ENCODE measurements at regions not wholly inside any gene's neighbourhood (a gene's known extent, or its start where the extent isn't known, plus 50 kb on each side); places are given as distances from the start of the nearest gene placed in this dataset.
"Not testable (repeated sequence)": the region's sequence is repeated elsewhere in the genome, so short reads cannot be mapped to it uniquely, and the experiment has no call there.

DNA sequence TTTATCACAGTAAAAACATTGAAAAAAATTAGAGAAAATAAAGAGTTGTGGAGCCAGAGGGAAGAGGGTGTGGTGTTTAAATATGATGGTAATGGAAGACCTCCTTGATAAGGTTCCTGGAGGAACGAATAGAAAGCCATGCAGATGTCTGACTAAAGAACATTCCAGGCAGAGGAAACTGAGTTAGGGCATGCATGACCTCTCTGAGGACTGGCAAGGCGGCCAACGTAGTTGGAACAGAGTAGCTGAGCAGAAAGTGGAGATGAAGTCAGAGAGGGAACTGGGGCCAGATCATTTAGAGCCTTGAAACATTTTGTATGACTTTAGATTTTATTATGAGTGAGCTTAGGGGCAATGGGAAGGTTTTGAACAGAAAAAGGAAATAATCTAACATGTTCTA lies 377.5 kb downstream of the HLX start:
- DNase-seq (ENCODE audit: low read depth, low spot score), result no peak

- DNase-seq (ENCODE audit: low read depth, low spot score), result not testable (repeated sequence)
Measured at GRCh38 chr1:221257548-221257947, 378.3 kb downstream of the HLX start.

DNA sequence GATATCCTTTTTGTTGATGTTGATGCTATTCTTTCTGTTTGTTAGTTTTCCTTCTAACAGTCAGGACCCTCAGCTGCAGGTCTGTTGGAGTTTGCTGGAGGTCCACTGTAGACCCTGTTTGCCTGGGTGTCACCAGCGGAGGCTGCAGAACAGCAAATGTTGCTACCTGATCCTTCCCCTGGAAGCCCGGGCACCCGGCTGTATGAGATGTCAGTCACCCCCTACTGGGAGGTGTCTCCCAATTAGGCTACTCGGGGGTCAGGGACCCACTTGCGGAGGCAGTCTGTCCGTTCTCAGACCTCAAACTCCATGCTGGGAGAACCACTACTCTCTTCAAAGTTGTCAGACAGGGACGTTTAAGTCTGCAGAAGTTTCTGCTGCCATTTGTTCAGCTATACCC lies 383.4 kb downstream of the HLX start:
- DNase-seq (ENCODE audit: low read depth, low spot score), result not testable (repeated sequence)

DNA sequence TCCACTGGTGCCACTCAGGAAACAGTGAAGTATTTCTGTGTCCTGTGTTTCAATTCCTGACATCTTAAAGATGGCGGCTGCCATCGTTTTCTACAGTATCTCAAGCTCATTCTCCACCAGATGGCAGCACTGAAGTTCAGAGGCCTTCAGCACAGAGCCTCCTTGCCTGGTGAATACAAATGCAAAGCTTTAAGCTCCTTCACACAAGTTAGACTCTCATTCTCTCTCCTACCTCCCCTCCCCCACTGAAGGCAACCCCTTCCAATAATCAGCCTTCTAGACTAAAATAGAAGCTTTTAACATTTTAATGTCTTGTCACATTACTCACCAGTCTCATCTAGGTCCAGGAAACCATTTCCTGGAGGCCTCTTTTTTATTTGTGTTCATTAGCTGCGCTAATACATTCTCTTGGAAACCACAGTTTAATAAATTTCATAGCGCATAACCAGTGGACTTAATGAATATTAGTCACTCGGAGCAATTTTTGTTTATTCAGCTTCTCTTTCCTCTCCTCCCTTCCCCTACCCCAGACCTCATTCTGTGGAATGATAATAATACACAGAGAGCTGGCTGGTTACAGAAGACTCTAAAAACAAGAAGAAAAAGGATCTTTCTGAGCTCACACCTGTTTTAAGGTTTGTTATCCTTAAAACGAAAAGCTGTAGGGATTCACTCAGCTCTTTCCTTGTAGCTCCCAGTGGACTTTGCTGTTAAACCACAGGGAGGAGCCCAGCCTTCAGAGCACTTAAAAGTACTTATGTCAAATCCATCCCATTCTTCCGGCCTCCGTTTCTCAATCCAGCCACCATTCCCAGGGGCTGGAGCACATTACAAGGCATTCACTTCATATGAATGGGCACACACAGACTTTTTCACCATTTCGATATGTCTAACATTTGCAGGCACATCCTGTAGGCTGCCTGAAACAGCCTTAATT lies 384.9 kb downstream of the HLX start:
- peak; percentile 38 for DNase-seq (ENCODE audit: low read depth, low spot score)

GRCh38 chr1:221264848-221265247 lies 385.6 kb downstream of the HLX start:
- no peak for DNase-seq (ENCODE audit: low read depth, low spot score)

- no peak for DNase-seq (ENCODE audit: low read depth, low spot score)
Measured at GRCh38 chr1:221268295-221268694, 389.1 kb downstream of the HLX start.

- DNase-seq (ENCODE audit: low read depth, low spot score), result no peak
Measured at GRCh38 chr1:221271701-221272100, 392.5 kb downstream of the HLX start.

- no peak for DNase-seq (ENCODE audit: low read depth, low spot score)
Measured at GRCh38 chr1:221272940-221273339, 393.7 kb downstream of the HLX start.

GRCh38 chr1:221274373-221274772 lies 395.1 kb downstream of the HLX start:
- DNase-seq (ENCODE audit: low read depth, low spot score), result no peak

DNA sequence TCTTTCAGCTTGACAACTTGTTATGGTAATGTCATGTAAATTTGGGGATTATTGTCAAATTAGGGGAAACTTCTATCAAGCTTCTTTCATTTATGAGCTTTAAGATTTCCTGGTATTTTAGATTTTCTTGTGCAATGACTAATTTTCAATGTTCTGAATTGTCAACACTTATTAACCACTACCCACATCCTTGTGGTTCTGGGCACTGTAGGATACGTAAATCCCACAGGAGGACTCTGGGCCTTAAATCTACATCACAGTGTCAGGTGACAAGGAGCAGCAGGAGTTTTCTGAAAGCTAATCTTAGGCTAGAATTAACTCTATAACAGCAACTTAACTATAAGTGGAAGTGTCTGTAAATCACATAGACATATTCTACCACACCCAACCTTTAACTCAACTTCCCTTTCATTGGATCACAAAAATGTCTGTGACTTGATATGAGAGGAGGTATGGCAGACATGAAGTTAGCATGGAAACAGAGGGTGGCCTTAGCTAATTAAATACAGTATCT lies 397.7 kb downstream of the HLX start:
- DNase-seq (ENCODE audit: low read depth, low spot score), result no peak

DNA sequence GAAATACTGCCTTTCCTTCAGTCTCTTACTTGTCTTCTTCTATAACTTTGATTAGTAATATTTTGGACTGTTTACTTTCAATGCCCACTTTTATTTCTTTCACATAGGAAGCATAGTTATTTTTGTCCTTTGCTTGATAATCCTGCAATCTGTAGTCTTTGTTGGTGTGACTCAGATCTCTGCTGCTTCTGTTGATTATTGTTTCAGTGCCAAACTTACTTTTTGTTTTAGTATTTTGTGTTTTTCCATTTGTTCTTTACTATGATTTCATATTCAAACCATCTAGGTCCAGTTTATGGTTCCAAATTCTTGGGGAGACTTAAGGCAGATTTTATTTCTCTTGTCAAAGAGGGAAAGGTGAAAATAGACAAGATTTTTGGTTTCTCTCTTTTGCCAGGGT lies 399.9 kb downstream of the HLX start:
- no peak for DNase-seq (ENCODE audit: low read depth, low spot score)

DNA sequence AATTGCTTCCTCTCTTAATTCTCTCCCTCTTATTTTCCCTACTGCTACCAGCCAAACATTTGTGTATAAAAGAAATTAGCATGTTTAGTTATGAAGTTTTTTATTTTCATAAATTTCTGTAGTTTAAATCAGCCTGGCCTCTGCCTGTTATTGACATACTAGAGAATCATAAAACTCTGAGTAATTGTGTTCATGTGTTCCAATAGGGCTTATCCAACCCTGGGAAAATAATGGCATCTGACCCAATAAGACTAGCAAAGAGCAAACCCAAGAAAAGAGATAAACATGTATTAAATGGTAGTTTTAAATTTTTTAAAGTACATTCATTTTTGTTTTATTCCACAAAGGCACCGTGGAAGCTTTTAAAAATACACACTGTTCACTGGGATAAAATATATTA lies 404.3 kb downstream of the HLX start:
- no peak for DNase-seq (ENCODE audit: low read depth, low spot score)

- DNase-seq (ENCODE audit: low read depth, low spot score), result no peak
Measured at GRCh38 chr1:221284028-221284427, 404.8 kb downstream of the HLX start.

DNA sequence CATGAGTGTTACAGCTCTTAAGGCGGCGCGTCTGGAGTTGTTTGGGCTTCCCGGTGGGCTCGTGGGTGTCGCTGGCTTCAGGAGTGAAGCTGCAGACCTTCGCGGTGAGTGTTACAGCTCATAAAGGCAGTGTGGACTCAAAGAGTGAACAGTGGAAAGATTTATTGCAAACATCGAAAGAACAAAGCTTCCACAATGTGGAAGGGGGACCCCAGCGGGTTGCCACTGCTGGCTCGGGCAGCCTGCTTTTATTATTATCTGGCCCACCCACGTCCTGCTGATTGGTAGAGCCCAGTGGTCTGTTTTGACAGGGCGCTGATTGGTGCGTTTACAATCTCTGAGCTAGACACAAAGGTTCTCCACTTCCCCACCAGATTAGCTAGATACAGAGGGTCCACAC lies 405.7 kb downstream of the HLX start:
- DNase-seq (ENCODE audit: low read depth, low spot score), result not testable (repeated sequence)

DNA sequence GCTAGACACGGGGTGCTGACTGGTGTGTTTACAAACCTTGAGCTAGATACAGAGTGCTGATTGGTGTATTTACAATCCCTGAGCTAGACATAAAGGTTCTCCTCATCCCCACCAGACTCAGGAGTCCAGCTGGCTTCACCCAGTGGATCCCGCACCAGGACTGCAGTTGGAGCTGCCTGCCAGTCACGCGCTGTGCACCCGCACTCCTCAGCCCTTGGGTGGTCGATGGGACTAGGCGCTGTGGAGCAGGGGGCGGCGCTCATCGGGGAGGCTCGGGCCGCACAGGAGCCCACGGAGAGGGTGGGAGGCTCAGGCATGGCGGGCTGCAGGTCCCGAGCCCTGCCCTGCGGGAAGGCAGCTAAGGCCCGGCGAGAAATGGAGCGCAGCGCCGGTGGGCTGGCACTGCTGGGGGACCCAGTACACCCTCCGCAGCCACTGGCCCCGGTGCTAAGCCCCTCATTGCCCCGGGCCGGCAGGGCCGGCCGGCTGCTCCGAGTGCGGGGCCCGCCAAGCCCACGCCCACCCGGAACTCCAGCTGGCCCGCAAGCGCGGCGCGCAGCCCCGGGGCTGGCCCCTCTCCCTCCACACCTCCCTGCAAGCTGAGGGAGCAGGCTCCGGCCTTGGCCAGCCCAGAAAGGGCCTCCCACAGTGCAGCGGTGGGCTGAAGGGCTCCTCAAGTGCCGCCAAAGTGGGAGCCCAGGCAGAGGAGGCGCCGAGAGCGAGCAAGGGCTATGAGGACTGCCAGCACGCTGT lies 406.4 kb downstream of the HLX start:
- DNase-seq (ENCODE audit: low read depth, low spot score), result not testable (repeated sequence)

DNA sequence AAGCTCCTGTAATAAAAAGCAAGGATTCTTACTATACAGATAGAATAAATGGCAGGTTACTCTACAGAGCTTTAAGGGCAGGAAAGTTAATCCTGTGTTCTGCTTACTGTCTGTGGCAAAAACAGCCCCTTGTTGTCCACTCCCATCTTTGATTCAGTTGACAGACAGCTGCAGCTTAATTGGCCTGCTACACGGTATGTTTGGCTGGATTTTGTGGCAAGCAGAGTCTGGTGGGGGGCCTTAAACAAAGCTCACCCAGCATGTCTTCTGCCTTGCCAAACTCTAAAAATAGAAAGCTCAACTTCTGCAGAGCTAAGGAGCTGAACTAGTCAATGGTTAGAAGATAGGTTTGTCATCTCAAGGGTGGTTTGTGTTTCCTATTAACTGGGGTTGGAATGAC lies 407.2 kb downstream of the HLX start:
- no peak for DNase-seq (ENCODE audit: low read depth, low spot score)

GRCh38 chr1:221289103-221289502 lies 409.9 kb downstream of the HLX start:
- DNase-seq (ENCODE audit: low read depth, low spot score), result no peak

GRCh38 chr1:221290669-221291068 lies 411.4 kb downstream of the HLX start:
- no peak for DNase-seq (ENCODE audit: low read depth, low spot score)

GRCh38 chr1:221291113-221291512 lies 411.9 kb downstream of the HLX start:
- no peak for DNase-seq (ENCODE audit: low read depth, low spot score)

GRCh38 chr1:221292652-221293051 lies 413.4 kb downstream of the HLX start:
- DNase-seq (ENCODE audit: low read depth, low spot score), result peak; percentile 75

- DNase-seq (ENCODE audit: low read depth, low spot score), result no peak
Measured at GRCh38 chr1:221294242-221294641, 415.0 kb downstream of the HLX start.

DNA sequence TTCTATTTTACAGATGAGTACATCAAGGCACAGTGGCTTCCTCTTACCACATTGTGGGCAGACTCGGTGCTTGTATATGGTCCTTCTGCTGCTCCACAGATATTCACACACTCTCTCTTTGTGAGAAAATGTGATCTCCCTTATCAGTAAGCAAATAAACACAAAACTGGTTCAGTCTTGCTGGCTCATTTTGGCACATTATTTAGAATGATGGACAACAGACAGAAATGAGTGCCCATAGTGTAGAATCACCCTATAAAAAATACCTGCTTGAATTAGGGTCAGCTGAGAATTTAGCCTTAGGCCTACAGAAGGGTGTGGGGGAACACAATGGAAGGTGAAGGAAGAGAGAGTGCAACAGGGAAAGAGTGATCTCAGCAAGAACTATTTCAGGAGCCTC lies 423.1 kb downstream of the HLX start:
- no peak for DNase-seq (ENCODE audit: low read depth, low spot score)

DNA sequence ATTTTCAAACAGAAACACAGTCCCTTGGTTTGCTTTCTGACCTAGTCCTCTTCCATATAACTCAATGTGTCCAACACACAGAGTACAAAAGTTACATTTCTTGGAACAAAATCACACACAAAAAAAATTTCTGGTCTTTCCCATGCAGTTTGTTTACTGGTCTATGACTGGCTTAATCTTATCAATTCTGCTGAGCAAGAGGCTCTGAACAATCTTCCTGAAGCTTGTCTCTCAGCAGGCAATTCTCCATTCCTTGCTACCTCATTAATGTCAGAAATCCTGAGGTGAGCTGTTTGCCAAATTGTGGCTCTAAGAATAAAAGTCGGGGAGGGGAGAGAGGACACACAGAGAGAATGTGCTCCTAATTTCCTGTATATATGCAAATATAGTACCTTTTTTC lies 423.6 kb downstream of the HLX start:
- no peak for DNase-seq (ENCODE audit: low read depth, low spot score)

Measured in iPS DF 19.7 (cell line).